ENCODE measurements at regions not wholly inside any gene's neighbourhood (a gene's known extent, or its start where the extent isn't known, plus 50 kb on each side); places are given as distances from the start of the nearest gene placed in this dataset.

GRCh38 chr5:53239301-53239990, 129.9 kb upstream of the MOCS2 start:
- Histone ChIP-seq H3K4me3 (no peak overlapping the region), H3K4me1 (peaks cover 0 to 6% (median 0%) of the 10 kb centered on the region in 4 donors), H3K36me3 (no peaks in the 10 kb centered on the region), H3K27ac (no peak overlapping the region), H3K9me3 (no peaks in the 10 kb centered on the region), H3K27me3 (no peaks in the 10 kb centered on the region)
- TF ChIP-seq CTCF (IDR thresholded peaks at IDR 0.05) = no peak
- intact Hi-C loops (cut with DNase I; ENCODE audit: low total_unique reads) = no loop called here
- no peak for DNase-seq

DNA sequence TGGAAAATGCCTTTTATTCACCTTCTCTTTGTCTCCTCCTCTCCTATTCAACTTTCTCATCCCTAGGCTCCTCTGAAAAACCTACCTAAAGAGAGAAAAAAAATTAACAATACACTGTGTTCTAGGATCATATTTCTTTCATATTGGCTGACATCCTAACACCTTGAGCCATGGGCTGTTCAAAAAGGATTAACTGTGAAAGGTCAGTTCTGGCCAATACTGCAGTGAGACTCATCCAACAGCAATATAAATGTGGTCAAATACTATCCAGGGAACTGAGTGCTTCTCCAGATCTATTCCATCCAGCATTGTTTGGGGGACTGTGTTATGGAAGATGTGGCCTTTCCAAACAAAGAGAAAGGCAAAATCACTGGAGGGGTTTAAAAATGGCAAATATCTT, 131.1 kb upstream of the MOCS2 start:
- H3K27me3 ChIP-seq = no peaks in the 10 kb centered on the region
- intact Hi-C loops (cut with DNase I; ENCODE audit: low total_unique reads) = no loop called here
- TF ChIP-seq CTCF (IDR thresholded peaks at IDR 0.05) = no peak
- H3K9me3 ChIP-seq = no peaks in the 10 kb centered on the region
- peaks cover 0 to 6% (median 0%) of the 10 kb centered on the region in 4 donors for H3K4me1 ChIP-seq
- no peak overlapping the region for H3K4me3 ChIP-seq
- DNase-seq = no peak
- no peak overlapping the region for H3K27ac ChIP-seq
- H3K36me3 ChIP-seq = no peaks in the 10 kb centered on the region

GRCh38 chr5:53241572-53241971, 132.0 kb upstream of the MOCS2 start:
- Histone ChIP-seq H3K4me3 (no peak overlapping the region), H3K36me3 (no peaks in the 10 kb centered on the region), H3K4me1 (peaks cover 0 to 6% (median 2%) of the 10 kb centered on the region in 4 donors), H3K9me3 (no peaks in the 10 kb centered on the region), H3K27ac (no peak overlapping the region), H3K27me3 (no peaks in the 10 kb centered on the region)
- DNase-seq = no peak
- intact Hi-C loops (cut with DNase I; ENCODE audit: low total_unique reads) = no loop called here
- TF ChIP-seq CTCF (IDR thresholded peaks at IDR 0.05) = no peak

DNA sequence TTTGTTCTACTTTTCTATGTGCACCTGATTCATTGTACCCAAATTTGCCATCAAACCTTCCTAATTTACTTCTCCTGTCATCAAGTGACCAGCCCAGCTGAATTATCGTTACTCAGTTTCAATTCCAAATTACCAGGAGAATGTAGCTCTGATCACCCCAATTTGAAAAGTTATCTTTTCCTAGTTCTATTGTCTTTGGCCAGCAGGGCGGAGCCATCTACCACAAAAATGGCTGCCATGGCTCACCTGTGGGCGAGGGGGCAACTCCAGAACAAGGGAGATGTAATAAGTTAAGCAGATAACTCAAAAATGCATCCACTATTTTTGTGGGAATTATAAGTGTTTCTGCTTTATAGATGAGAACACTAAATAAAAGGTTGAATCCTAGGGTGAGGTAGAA, 133.8 kb upstream of the MOCS2 start:
- Histone ChIP-seq H3K36me3 (no peaks in the 10 kb centered on the region), H3K9me3 (no peaks in the 10 kb centered on the region), H3K4me1 (peaks cover 0 to 12% (median 4%) of the 10 kb centered on the region in 4 donors), H3K27me3 (no peaks in the 10 kb centered on the region), H3K27ac (no peak overlapping the region), H3K4me3 (no peak overlapping the region)
- no peak for DNase-seq
- intact Hi-C loops (cut with DNase I; ENCODE audit: low total_unique reads) = no loop called here
- TF ChIP-seq CTCF (IDR thresholded peaks at IDR 0.05) = no peak

GRCh38 chr5:53246042-53246836, 136.7 kb upstream of the MOCS2 start:
- Histone ChIP-seq H3K27me3 (no peaks in the 10 kb centered on the region), H3K27ac (no peak overlapping the region), H3K4me3 (peak overlapping the region in 1 of 2 donors; percentile 3), H3K9me3 (no peaks in the 10 kb centered on the region), H3K4me1 (peaks cover 0 to 22% (median 8%) of the 10 kb centered on the region in 4 donors), H3K36me3 (no peaks in the 10 kb centered on the region)
- no peak for DNase-seq
- intact Hi-C loops (cut with DNase I; ENCODE audit: low total_unique reads) = no loop called here
- TF ChIP-seq CTCF (IDR thresholded peaks at IDR 0.05) = no peak

Measured in tibial artery (tissue), 4 donors.